Endothelial cell (in vitro differentiated cells): ENCODE measurements at regions not wholly inside any gene's neighbourhood (a gene's known extent, or its start where the extent isn't known, plus 50 kb on each side); places are given as distances from the start of the nearest gene placed in this dataset.

Experiments used
- DNase-seq: peaks from one replicate; pipeline ENCODE4 v3.0.0; 2021; ENCODE audit warnings: low spot score
- H3K27ac Mint-ChIP-seq: one replicate; pipeline ENCODE4 v1.8.0; 2021; ENCODE audit warnings: mixed read lengths, inconsistent platforms; ENCODE audit not compliant: unreplicated experiment
- H3K27me3 Mint-ChIP-seq: one replicate; pipeline ENCODE4 v1.8.0; 2021; ENCODE audit warnings: mild to moderate bottlenecking, moderate library complexity, mixed read lengths, inconsistent platforms; ENCODE audit not compliant: unreplicated experiment
- H3K36me3 Mint-ChIP-seq: one replicate; pipeline ENCODE4 v1.8.0; 2021; ENCODE audit warnings: mild to moderate bottlenecking, low read depth, mixed read lengths, inconsistent platforms; ENCODE audit not compliant: unreplicated experiment
- H3K4me1 Mint-ChIP-seq: one replicate; pipeline ENCODE4 v1.8.0; 2021; ENCODE audit warnings: mild to moderate bottlenecking, mixed read lengths, inconsistent platforms; ENCODE audit not compliant: unreplicated experiment
- H3K4me3 Mint-ChIP-seq: one replicate; pipeline ENCODE4 v1.8.0; 2021; ENCODE audit warnings: mild to moderate bottlenecking, mixed read lengths, inconsistent platforms; ENCODE audit not compliant: unreplicated experiment
- H3K9me3 Mint-ChIP-seq: one replicate; pipeline ENCODE4 v1.8.0; 2021; ENCODE audit warnings: mixed read lengths, inconsistent platforms; ENCODE audit not compliant: unreplicated experiment
- TF ChIP-seq, protein P1 (sequence below): fragments of 200-600 bp; sonication (generic); IDR thresholded peaks from one replicate; pipeline ENCODE4 v1.5.0; 2021; ENCODE audit warnings: antibody characterized with exemption; ENCODE audit not compliant: unreplicated experiment

DNA sequence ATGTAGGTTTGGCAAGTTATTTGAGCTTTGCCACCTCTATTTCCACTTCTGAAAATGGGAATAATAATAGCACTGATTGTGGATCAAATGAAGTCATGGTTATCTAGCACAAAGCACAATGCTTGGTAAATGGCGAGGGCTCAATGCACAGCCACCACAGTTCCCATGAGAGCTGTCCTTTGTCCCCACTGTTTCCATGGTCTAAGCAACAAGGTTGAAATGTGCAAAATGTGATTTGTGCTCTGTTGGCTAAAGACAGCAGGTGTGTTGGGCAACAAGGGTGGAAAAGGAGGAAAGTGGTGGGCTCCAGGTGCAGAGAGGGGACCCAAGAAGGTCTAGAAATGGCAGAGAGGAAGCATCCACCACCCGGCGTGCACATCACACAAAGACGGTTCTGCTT, 200.5 kb downstream of the TRIM29 start:
- TF ChIP-seq, protein P1, sequence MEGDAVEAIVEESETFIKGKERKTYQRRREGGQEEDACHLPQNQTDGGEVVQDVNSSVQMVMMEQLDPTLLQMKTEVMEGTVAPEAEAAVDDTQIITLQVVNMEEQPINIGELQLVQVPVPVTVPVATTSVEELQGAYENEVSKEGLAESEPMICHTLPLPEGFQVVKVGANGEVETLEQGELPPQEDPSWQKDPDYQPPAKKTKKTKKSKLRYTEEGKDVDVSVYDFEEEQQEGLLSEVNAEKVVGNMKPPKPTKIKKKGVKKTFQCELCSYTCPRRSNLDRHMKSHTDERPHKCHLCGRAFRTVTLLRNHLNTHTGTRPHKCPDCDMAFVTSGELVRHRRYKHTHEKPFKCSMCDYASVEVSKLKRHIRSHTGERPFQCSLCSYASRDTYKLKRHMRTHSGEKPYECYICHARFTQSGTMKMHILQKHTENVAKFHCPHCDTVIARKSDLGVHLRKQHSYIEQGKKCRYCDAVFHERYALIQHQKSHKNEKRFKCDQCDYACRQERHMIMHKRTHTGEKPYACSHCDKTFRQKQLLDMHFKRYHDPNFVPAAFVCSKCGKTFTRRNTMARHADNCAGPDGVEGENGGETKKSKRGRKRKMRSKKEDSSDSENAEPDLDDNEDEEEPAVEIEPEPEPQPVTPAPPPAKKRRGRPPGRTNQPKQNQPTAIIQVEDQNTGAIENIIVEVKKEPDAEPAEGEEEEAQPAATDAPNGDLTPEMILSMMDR, result no peak
- H3K4me1 Mint-ChIP-seq, result no peaks in the 10 kb centered on the region
- no peaks in the 10 kb centered on the region for H3K9me3 Mint-ChIP-seq
- H3K27ac Mint-ChIP-seq, result no peak overlapping the region
- peaks cover 3% of the 10 kb centered on the region for H3K27me3 Mint-ChIP-seq
- no peaks in the 10 kb centered on the region for H3K36me3 Mint-ChIP-seq
- H3K4me3 Mint-ChIP-seq, result no peak overlapping the region
- no peak for DNase-seq

DNA sequence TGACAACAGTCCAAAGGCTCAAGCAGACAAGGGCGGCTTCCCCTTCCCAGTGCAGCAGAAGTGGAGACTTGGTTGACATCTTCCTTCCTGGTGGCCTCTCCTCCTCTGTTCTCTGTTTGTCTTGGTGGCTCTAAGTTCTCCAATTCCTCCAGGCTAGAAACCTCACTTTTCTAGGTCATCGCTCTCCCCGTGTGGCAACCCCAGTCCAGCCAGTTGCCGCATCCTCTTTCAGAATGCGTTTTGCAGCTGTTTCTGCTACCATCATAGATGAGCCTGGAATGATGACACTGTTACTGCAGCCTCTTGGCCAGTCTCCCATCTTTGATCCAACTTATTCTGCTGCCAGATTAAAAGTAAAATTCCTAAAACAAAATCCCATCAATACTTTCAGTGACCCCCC, 201.5 kb downstream of the TRIM29 start:
- Mint-ChIP-seq H3K36me3 (no peaks in the 10 kb centered on the region), H3K4me1 (no peaks in the 10 kb centered on the region), H3K27me3 (peaks cover 3% of the 10 kb centered on the region), H3K9me3 (no peaks in the 10 kb centered on the region), H3K27ac (no peak overlapping the region), H3K4me3 (no peak overlapping the region)
- DNase-seq, result no peak
- TF ChIP-seq, protein P1, result no peak

DNA sequence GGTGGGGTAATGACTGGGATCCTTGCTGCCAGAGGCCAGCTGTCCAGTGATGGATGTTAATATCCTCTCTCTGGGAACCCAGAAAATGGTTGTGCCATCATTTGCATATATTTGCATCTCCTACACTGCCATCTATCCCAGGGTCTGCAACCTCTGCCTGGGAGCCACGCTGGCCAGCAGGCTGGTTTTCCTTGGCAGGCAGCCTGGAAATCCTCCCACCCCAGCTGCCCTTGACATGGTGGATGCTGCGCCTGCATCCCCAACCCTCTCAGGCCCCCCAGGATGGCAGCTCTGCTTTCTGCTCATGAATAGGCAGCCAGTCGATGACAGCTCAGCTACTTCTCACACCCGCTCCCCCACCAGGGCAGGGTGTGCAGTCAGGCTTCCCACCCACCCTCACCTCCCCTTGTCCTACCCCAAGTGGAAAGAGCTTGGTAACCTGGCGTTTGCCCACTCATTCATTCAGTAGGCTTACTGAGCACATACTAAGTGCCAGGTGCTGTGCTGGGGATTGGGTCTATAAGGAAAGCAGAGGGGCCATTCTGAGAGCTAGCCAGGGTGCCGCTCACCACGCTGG, 202.5 kb downstream of the TRIM29 start:
- Mint-ChIP-seq H3K9me3 (no peaks in the 10 kb centered on the region), H3K27ac (no peak overlapping the region), H3K4me1 (no peaks in the 10 kb centered on the region), H3K27me3 (peaks cover 3% of the 10 kb centered on the region), H3K36me3 (no peaks in the 10 kb centered on the region), H3K4me3 (no peak overlapping the region)
- TF ChIP-seq, protein P1, result no peak
- DNase-seq, result no peak

DNA sequence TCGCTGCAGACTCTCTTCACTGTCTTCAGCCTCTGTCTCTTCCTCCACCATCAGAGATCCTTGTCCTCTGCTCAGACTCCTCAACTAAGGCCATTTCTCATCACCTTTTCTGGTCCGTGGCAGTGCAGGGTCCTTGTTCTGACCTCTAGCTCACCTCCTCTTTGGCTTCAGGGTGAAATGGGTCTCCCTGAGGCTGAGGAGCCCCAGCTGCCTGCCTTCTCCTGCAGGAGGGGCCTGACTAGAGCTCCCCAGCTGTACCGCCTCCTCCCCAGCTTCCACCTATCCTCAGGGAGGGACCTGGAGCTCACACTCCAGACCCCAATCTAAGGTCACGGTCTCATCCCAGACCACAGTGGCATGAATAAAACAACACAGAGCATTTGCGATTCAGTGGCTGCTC, 203.0 kb downstream of the TRIM29 start:
- DNase-seq, result no peak
- H3K27ac Mint-ChIP-seq, result no peak overlapping the region
- TF ChIP-seq, protein P1, result no peak
- H3K9me3 Mint-ChIP-seq, result no peaks in the 10 kb centered on the region
- peaks cover 3% of the 10 kb centered on the region for H3K27me3 Mint-ChIP-seq
- no peaks in the 10 kb centered on the region for H3K36me3 Mint-ChIP-seq
- no peak overlapping the region for H3K4me3 Mint-ChIP-seq
- H3K4me1 Mint-ChIP-seq, result no peaks in the 10 kb centered on the region

DNA sequence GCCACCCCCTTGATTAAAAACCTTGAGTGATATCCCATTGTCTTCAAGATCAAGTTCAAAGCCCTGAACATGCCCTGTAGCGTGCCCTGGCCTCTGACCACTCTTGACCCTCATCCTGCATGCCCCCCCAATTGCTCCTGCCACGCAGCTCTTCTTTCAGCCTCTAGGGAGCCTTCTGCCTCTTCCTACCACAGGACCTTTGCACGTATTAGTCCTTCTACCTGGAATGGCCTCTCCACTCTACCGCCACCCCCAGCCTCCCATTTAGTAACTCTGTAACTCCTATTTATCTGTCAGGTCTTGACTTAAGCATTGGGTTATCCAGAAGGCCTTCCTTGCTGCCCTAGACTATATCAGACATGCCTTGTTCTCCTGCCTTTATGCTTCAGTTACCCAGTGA, 203.6 kb downstream of the TRIM29 start:
- TF ChIP-seq, protein P1, result no peak
- H3K27ac Mint-ChIP-seq, result no peak overlapping the region
- no peak overlapping the region for H3K4me3 Mint-ChIP-seq
- no peaks in the 10 kb centered on the region for H3K36me3 Mint-ChIP-seq
- H3K27me3 Mint-ChIP-seq, result peaks cover 3% of the 10 kb centered on the region
- no peak for DNase-seq
- no peaks in the 10 kb centered on the region for H3K4me1 Mint-ChIP-seq
- H3K9me3 Mint-ChIP-seq, result no peaks in the 10 kb centered on the region
